DOHH2 (cell line): ENCODE measurements at regions not wholly inside any gene's neighbourhood (a gene's known extent, or its start where the extent isn't known, plus 50 kb on each side); places are given as distances from the start of the nearest gene placed in this dataset.

Experiments used
- H3F3A ChIP-seq: fragments of 200-600 bp; sonication (generic), shearing (Covaris generic); 2 replicates; pipeline ENCODE4 v1.6.0; 2016; ENCODE audit warnings: antibody characterized with exemption, mild to moderate bottlenecking; ENCODE audit not compliant: control insufficient read depth, insufficient read depth
- H3K27ac ChIP-seq: fragments of 200-600 bp; sonication (generic); 2 replicates; pipeline ENCODE4 v1.5.1; 2014; ENCODE audit warnings: low read depth, mild to moderate bottlenecking, low read length, moderate library complexity
- H3K27me3 ChIP-seq: fragments of 200-600 bp; sonication (generic); 2 replicates; pipeline ENCODE4 v1.6.1; 2014; ENCODE audit warnings: mild to moderate bottlenecking, low read length, mixed read lengths; ENCODE audit not compliant: control insufficient read depth
- H3K36me3 ChIP-seq: fragments of 200-600 bp; sonication (generic); 2 replicates; pipeline ENCODE4 v1.6.1; 2014; ENCODE audit warnings: mild to moderate bottlenecking, low read length, moderate library complexity, mixed read lengths; ENCODE audit not compliant: control insufficient read depth
- H3K4me1 ChIP-seq: fragments of 200-600 bp; sonication (generic); 2 replicates; pipeline ENCODE4 v1.6.1; 2014; ENCODE audit warnings: mild to moderate bottlenecking, low read length, mixed read lengths; ENCODE audit not compliant: control insufficient read depth
- H3K4me2 ChIP-seq: fragments of 200-600 bp; sonication (generic); 2 replicates; pipeline ENCODE4 v1.6.0; 2014; ENCODE audit warnings: mild to moderate bottlenecking, low read length, moderate library complexity
- H3K4me3 ChIP-seq: fragments of 200-600 bp; sonication (generic); 2 replicates; pipeline ENCODE4 v1.5.1; 2014; ENCODE audit warnings: mild to moderate bottlenecking, low read length, mixed read lengths
- H3K79me2 ChIP-seq: fragments of 200-600 bp; sonication (generic); 2 replicates; pipeline ENCODE4 v1.6.1; 2014; ENCODE audit warnings: mild to moderate bottlenecking, low read length, mixed read lengths; ENCODE audit not compliant: control insufficient read depth
- H3K9me2 ChIP-seq: fragments of 200-600 bp; sonication (generic); replicated peaks from 2 replicates; pipeline ENCODE4 v1.6.1; 2014; ENCODE audit warnings: mild to moderate bottlenecking, low read length, mixed read lengths; ENCODE audit not compliant: control insufficient read depth
- H3K9me3 ChIP-seq: fragments of 200-600 bp; sonication (generic); 2 replicates; pipeline ENCODE4 v1.6.1; 2014; ENCODE audit warnings: antibody characterized with exemption, low read length, mixed read lengths; ENCODE audit not compliant: control insufficient read depth, insufficient read depth
- H4K20me1 ChIP-seq: fragments of 200-600 bp; sonication (generic); 2 replicates; pipeline ENCODE4 v1.6.0; 2014; ENCODE audit warnings: low read depth, mild to moderate bottlenecking, antibody characterized with exemption, low read length, moderate library complexity; ENCODE audit not compliant: control insufficient read depth, insufficient read depth
- CTCF ChIP-seq: fragments of 200-600 bp; sonication (generic); IDR thresholded peaks from one replicate; pipeline ENCODE4 v1.5.1; 2014; ENCODE audit warnings: antibody characterized with exemption, mild to moderate bottlenecking, low read depth, low read length; ENCODE audit not compliant: poor library complexity, severe bottlenecking
- EZH2phosphoT487 ChIP-seq: fragments of 200-600 bp; sonication (generic); IDR thresholded peaks from 2 replicates; pipeline ENCODE4 v1.6.1; 2017; ENCODE audit warnings: borderline replicate concordance, mild to moderate bottlenecking, antibody characterized with exemption, low read length, moderate library complexity, mixed read lengths

GRCh38 chr14:98724734-98725133 is 547.3 kb downstream of the BCL11B start:
- TF ChIP-seq CTCF (no peak), EZH2phosphoT487 (no peak)
- no peaks in the 10 kb centered on the region for H3K36me3 ChIP-seq
- H3K4me3 ChIP-seq = no peak overlapping the region

DNA sequence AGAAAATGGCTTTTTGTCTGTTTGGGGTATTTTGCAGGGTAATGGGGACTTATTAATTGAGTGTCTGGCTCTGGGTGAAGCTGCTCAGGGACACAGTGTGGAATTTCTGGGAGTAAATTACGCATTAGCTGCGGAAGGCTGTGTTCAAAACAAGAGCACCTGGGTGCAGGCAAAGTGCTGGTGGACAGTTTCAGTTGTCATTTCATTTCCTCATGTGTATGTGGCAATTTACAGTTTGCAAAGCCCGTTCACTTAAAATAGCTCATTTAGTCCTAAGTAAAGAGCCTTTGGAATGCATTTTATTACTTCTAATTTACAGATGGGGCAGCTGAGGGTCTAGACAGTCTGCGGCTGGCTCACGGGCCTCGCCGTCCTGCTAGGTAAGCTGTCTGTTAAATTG is 546.8 kb downstream of the BCL11B start:
- TF ChIP-seq CTCF = no peak
- no peak for TF ChIP-seq EZH2phosphoT487
- Histone ChIP-seq H3K27ac (no peak overlapping the region), H3K4me2 (no peak overlapping the region), H3K27me3 (no peaks in the 10 kb centered on the region), H4K20me1 (no peaks in the 10 kb centered on the region), H3K36me3 (no peaks in the 10 kb centered on the region), H3K9me2 (no peaks in the 10 kb centered on the region), H3K4me1 (no peaks in the 10 kb centered on the region), H3K9me3 (no peaks in the 10 kb centered on the region; the same call in 1 of the 2 replicates), H3K79me2 (no peaks in the 10 kb centered on the region), H3K4me3 (no peak overlapping the region), H3F3A (no peaks in the 10 kb centered on the region)

More at GRCh38 chr14:98724734-98725133, 547.3 kb downstream of the BCL11B start:
- Histone ChIP-seq H3K79me2 (no peaks in the 10 kb centered on the region), H3K4me1 (no peaks in the 10 kb centered on the region), H3K4me2 (no peak overlapping the region), H3K27me3 (no peaks in the 10 kb centered on the region), H3K9me2 (no peaks in the 10 kb centered on the region), H4K20me1 (no peaks in the 10 kb centered on the region), H3K9me3 (no peaks in the 10 kb centered on the region; the same call in 1 of the 2 replicates), H3F3A (no peaks in the 10 kb centered on the region), H3K27ac (no peak overlapping the region)

DNA sequence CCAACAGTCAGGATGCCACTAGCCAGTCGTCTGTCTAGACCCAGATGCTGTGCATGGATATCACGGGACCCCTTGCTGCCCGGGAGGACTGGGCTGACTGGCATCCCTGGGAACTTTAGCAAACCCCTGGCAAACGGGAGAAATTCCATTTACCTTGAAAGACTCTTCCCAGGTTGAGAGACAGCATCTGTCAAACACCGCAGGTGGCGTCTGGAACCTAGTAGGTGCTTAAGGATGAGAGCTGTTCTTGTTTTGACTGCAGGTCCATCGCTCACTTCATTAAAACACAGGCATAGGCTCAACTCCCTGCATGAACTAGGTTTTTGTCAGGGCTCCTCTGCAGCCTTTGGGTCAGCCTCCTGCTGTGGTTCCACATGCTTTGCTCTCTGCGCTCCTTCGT is 546.3 kb downstream of the BCL11B start:
- Histone ChIP-seq H3K4me2 (no peak overlapping the region), H3F3A (no peaks in the 10 kb centered on the region), H4K20me1 (no peaks in the 10 kb centered on the region), H3K9me2 (no peaks in the 10 kb centered on the region), H3K27ac (no peak overlapping the region), H3K9me3 (no peaks in the 10 kb centered on the region; the same call in 1 of the 2 replicates), H3K79me2 (no peaks in the 10 kb centered on the region), H3K27me3 (no peaks in the 10 kb centered on the region), H3K36me3 (no peaks in the 10 kb centered on the region), H3K4me1 (no peaks in the 10 kb centered on the region), H3K4me3 (no peak overlapping the region)
- TF ChIP-seq EZH2phosphoT487 (no peak), CTCF (no peak)
